K562 (cell line): ENCODE measurements at regions not wholly inside any gene's neighbourhood (a gene's known extent, or its start where the extent isn't known, plus 50 kb on each side); places are given as distances from the start of the nearest gene placed in this dataset.

ENCODE experiments used
- ATAC-seq: fragments of 200-7000 bp; cut with Tn5 transposase; 3 replicates; pipeline ENCODE4 v1.9.1; 2020; ENCODE audit warnings: moderate library complexity
- BruUV-seq: library from RNA; stranded (reverse); fragments of 400-500 nt; replicated peaks from 2 replicates; lab custom pipeline; 2021; lab: Mats Ljungman, UMichigan
- CTCF ChIA-PET: fragments of 300-600 bp; formaldehyde crosslinking; extraction: SDS; loops from one replicate; lab custom pipeline; 2021; ENCODE audit warnings: low intra/inter-chr PET ratio; lab: Yijun Ruan, JAX
- POLR2A ChIA-PET: fragments of 300-600, 350-650 bp; sonication (Branson Sonifier 250); formaldehyde crosslinking; extraction: SDS; loops from one replicate; lab custom pipeline; 2021; ENCODE audit warnings: antibody characterized with exemption, inconsistent platforms; lab: Yijun Ruan, JAX
- DNase-seq, 4 experiments: peaks; one replicate each; pipeline versions ENCODE4 v3.0.0 to v3.0.0-alpha.2; 2011 to 2018; ENCODE audit warnings: low spot score in 3 of 4, mixed read lengths in 3 of 4; ENCODE audit errors: extremely low read depth in 1 of 4
- FAIRE-seq: peaks from 2 replicates; lab custom pipeline; 2011; peaks lifted over from hg19 to GRCh38; lab: Jason Lieb, UNC
- H2AFZ ChIP-seq: 2 replicates; pipeline ENCODE4 v1.6.0; 2011; ENCODE audit warnings: low read depth, low read length, control low read depth, inconsistent platforms
- H3K27ac ChIP-seq: fragments of 200-600 bp; 3 replicates; pipeline ENCODE4 v1.8.0; 2011; ENCODE audit warnings: low read depth, mild to moderate bottlenecking, control low read depth, inconsistent platforms, low read length, moderate library complexity, mixed read lengths; ENCODE audit errors: extremely low read depth
- H3K27me3 ChIP-seq, 2 experiments: fragments of 300-600 bp in 1 of 2; 2 replicates in 1 of 2; 3 replicates in 1 of 2; pipeline versions ENCODE4 v1.6.0 to v1.8.0; 2011; ENCODE audit warnings: inconsistent platforms in 2 of 2, low read length in 2 of 2, mild to moderate bottlenecking in 1 of 2, mixed read lengths in 1 of 2, moderate library complexity in 1 of 2; ENCODE audit not compliant: control insufficient read depth in 2 of 2, insufficient read depth in 2 of 2
- H3K36me3 ChIP-seq: fragments of 300-600 bp; 3 replicates; pipeline ENCODE4 v1.8.0; 2011; ENCODE audit warnings: mild to moderate bottlenecking, low read length, inconsistent platforms; ENCODE audit not compliant: control insufficient read depth, insufficient read depth
- H3K4me1 ChIP-seq, 2 experiments: fragments of 200-600 bp in 1 of 2; replicated peaks in 1 of 2; 2 replicates in 1 of 2; 3 replicates in 1 of 2; pipeline versions ENCODE4 v1.5.1 to v1.8.0; 2011; ENCODE audit warnings: inconsistent platforms in 2 of 2, low read length in 2 of 2, mild to moderate bottlenecking in 1 of 2, mixed read lengths in 1 of 2, moderate library complexity in 1 of 2; ENCODE audit not compliant: control insufficient read depth in 2 of 2, insufficient read depth in 2 of 2
- H3K4me2 ChIP-seq: 2 replicates; pipeline ENCODE4 v1.6.1; 2011; ENCODE audit warnings: low read length, control low read depth, inconsistent platforms, mixed read lengths; ENCODE audit not compliant: insufficient read depth
- H3K4me3 ChIP-seq: fragments of 200-600 bp; sonication (generic), shearing (Covaris generic); 2 replicates; pipeline ENCODE4 v1.5.1; 2016; ENCODE audit warnings: control low read depth, inconsistent platforms
- H3K79me2 ChIP-seq: fragments of 200-600 bp; 3 replicates; pipeline ENCODE4 v1.8.0; 2011; ENCODE audit warnings: low read length, inconsistent platforms; ENCODE audit not compliant: control insufficient read depth, insufficient read depth
- H3K9ac ChIP-seq, 2 experiments: 2 replicates each; pipeline versions ENCODE4 v1.6.0 to v1.6.1; 2011; ENCODE audit warnings: low read depth in 2 of 2, low read length in 2 of 2, control low read depth in 1 of 2, inconsistent platforms in 1 of 2, mild to moderate bottlenecking in 1 of 2, mixed read lengths in 1 of 2; ENCODE audit not compliant: insufficient read depth in 1 of 2
- H3K9me1 ChIP-seq: one replicate; pipeline ENCODE4 v1.6.0; 2011; ENCODE audit warnings: inconsistent platforms, mild to moderate bottlenecking, low read length, moderate library complexity; ENCODE audit not compliant: control insufficient read depth, insufficient read depth
- H3K9me3 ChIP-seq: replicated peaks from 2 replicates; pipeline ENCODE4 v1.5.1; 2011; ENCODE audit warnings: low read depth, low read length, inconsistent platforms; ENCODE audit not compliant: control insufficient read depth, insufficient read depth
- H4K20me1 ChIP-seq: replicated peaks from 2 replicates; pipeline ENCODE4 v1.6.1; 2011; ENCODE audit warnings: low read length, inconsistent platforms, mixed read lengths; ENCODE audit not compliant: control insufficient read depth, insufficient read depth
- E2F8 ChIP-seq: fragments of 450-650 bp; IDR thresholded peaks from 2 replicates; pipeline ENCODE4 v1.7.1; 2018; ENCODE audit warnings: mild to moderate bottlenecking, low read depth; ENCODE audit not compliant: partially characterized antibody
- MGA ChIP-seq: fragments of 450-650 bp; IDR thresholded peaks from 2 replicates; pipeline ENCODE4 v1.6.1; 2016; ENCODE audit warnings: mild to moderate bottlenecking, moderate library complexity
- NFATC3 ChIP-seq: fragments of 450-650 bp; IDR thresholded peaks from 2 replicates; pipeline ENCODE4 v1.6.1; 2017; ENCODE audit warnings: mild to moderate bottlenecking
- TCF3 ChIP-seq: sonication (generic); formaldehyde crosslinking; IDR thresholded peaks from 2 replicates; pipeline ENCODE4 v1.4.0; 2020; ENCODE audit warnings: mild to moderate bottlenecking, missing genetic modification reagents
- THAP7 ChIP-seq: fragments of 250-450 bp; sonication (Bioruptor Pico); IDR thresholded peaks from 2 replicates; pipeline ENCODE4 v1.5.0; 2021
- ZNF124 ChIP-seq: sonication (generic); formaldehyde crosslinking; IDR thresholded peaks from 2 replicates; pipeline ENCODE4 v1.8.1; 2022; ENCODE audit warnings: missing genetic modification reagents
- ZNF695 ChIP-seq: fragments of 450-650 bp; formaldehyde crosslinking; IDR thresholded peaks from 2 replicates; pipeline ENCODE4 v1.4.0; 2020; ENCODE audit warnings: mild to moderate bottlenecking, moderate library complexity
- whole genome bisulfite sequencing: fragments of 100-300 bp; shearing (Covaris generic); methylation state at CpG from one replicate; pipeline ENCODE4 v1.1.6; 2016; ENCODE audit warnings: low coverage, mixed read lengths; ENCODE audit not compliant: insufficient coverage; ENCODE audit errors: missing lambda C conversion rate; 5-methylcytosine and 5-hydroxymethylcytosine counted together
- in situ Hi-C: fragments of 300-500 bp; cut with MboI; formaldehyde crosslinking; loops from 4 replicates; pipeline ENCODE4 v1.15.0; 2018; ENCODE audit warnings: inconsistent platforms, mixed read lengths
- intact Hi-C: fragments of 100-400 bp; cut with micrococcal nuclease; formaldehyde crosslinking; loops from 2 replicates; pipeline ENCODE4 v1.14.2; 2022

- H3K27me3 ChIP-seq: no peaks in the 10 kb centered on the region
- H3K9me1 ChIP-seq: no peaks in the 10 kb centered on the region
- no peak overlapping the region for H3K27ac ChIP-seq
- H4K20me1 ChIP-seq: no peaks in the 10 kb centered on the region
- FAIRE-seq (no peak), ATAC-seq (no peak), DNase-seq (no peak)
- no peaks in the 10 kb centered on the region for H3K36me3 ChIP-seq
- no peaks in the 10 kb centered on the region for H3K79me2 ChIP-seq
- no TSS peak for BruUV-seq
- no peaks in the 10 kb centered on the region for H3K9me3 ChIP-seq
- no peak overlapping the region for H3K9ac ChIP-seq
- ChIA-PET CTCF (no interaction called here), POLR2A (interaction anchor here (1.0 kb wide), 1 partner anchor 11 kb away, joined by 4 read pairs; no protein-coding TSS in a partner anchor)
- no peak overlapping the region for H3K4me3 ChIP-seq
- intact Hi-C loops (no loop called here), in situ Hi-C loops (no loop called here)
- H3K4me2 ChIP-seq: no peak overlapping the region
- 47% methylated on average over 2 of the region's 2 CpGs for WGBS
- no peak overlapping the region for H2AFZ ChIP-seq
- H3K4me1 ChIP-seq: peaks cover 0 to 5% of the 10 kb centered on the region in 2 experiments; a peak in 2 of 5 replicates
- no peak for TF ChIP-seq ZNF124
- no peak for TF ChIP-seq E2F8
- TF ChIP-seq ZNF695: no peak
- no peak for TF ChIP-seq NFATC3
- no peak for TF ChIP-seq THAP7 (CRISPR knock-in tag)
- no peak for TF ChIP-seq TCF3 (CRISPR knock-in tag)
- TF ChIP-seq MGA: no peak
These were observed 113.1 kb upstream of the CCND2 start for GRCh38 chr12:4160314-4161040.
